CD4-positive, alpha-beta T cell (primary cell): ENCODE measurements at regions not wholly inside any gene's neighbourhood (a gene's known extent, or its start where the extent isn't known, plus 50 kb on each side); places are given as distances from the start of the nearest gene placed in this dataset.
"Not testable (repeated sequence)": the region's sequence is repeated elsewhere in the genome, so short reads cannot be mapped to it uniquely, and the experiment has no call there.

ENCODE experiments used
- ATAC-seq: fragments of 200-7000 bp; cut with Tn5 transposase; one replicate; pipeline ENCODE4 v1.10.0; 2022; ENCODE audit warnings: mild to moderate bottlenecking; ENCODE audit not compliant: poor library complexity
- CTCF ChIA-PET: fragments of 350-600 bp; sonication (Branson Sonifier 250); formaldehyde crosslinking; loops from one replicate; lab custom pipeline; 2021; ENCODE audit warnings: antibody characterized with exemption, inconsistent platforms; lab: Charles Lee
- POLR2A ChIA-PET: fragments of 350-600 bp; sonication (Branson Sonifier 250); formaldehyde crosslinking; loops from one replicate; lab custom pipeline; 2021; ENCODE audit warnings: antibody characterized with exemption, inconsistent platforms; lab: Charles Lee
- DNase-seq, 14 experiments: peaks; one replicate each; pipeline ENCODE4 v3.0.0-alpha.2; 2013 to 2020; ENCODE audit warnings: mixed read lengths in 2 of 14
- H3K27ac ChIP-seq, 2 donors: one replicate each; pipeline versions ENCODE4 v1.5.1 to v1.7.0; 2013; ENCODE audit warnings: low read length in 2 of 2, low read depth in 1 of 2, mild to moderate bottlenecking in 1 of 2
- H3K27me3 ChIP-seq, 2 experiments: 1 replicate in 1 of 2; 2 replicates in 1 of 2; pipeline versions ENCODE4 v1.6.1 to v1.7.0; 2013; ENCODE audit warnings: low read length in 2 of 2, control low read depth in 1 of 2, mild to moderate bottlenecking in 1 of 2, moderate library complexity in 1 of 2; ENCODE audit not compliant: insufficient read depth in 2 of 2, control insufficient read depth in 1 of 2
- H3K36me3 ChIP-seq: one replicate; pipeline ENCODE4 v1.6.1; 2013; ENCODE audit warnings: low read length, control low read depth; ENCODE audit not compliant: insufficient read depth
- H3K4me1 ChIP-seq: one replicate; pipeline ENCODE4 v1.6.1; 2013; ENCODE audit warnings: low read length, control low read depth; ENCODE audit not compliant: insufficient read depth
- H3K4me3 ChIP-seq: one replicate; pipeline ENCODE4 v1.5.1; 2013; ENCODE audit warnings: mild to moderate bottlenecking, low read length, moderate library complexity
- H3K9me3 ChIP-seq, 2 experiments: 1 replicate in 1 of 2; 2 replicates in 1 of 2; pipeline versions ENCODE4 v1.6.1 to v1.7.0; 2013; ENCODE audit warnings: low read length in 2 of 2, mild to moderate bottlenecking in 2 of 2, control low read depth in 1 of 2, moderate library complexity in 1 of 2; ENCODE audit not compliant: control insufficient read depth in 1 of 2, insufficient read depth in 1 of 2
- H3K27ac Mint-ChIP-seq: one replicate; pipeline ENCODE4 v1.8.0; 2020; ENCODE audit warnings: mixed read lengths
- H3K27me3 Mint-ChIP-seq: one replicate; pipeline ENCODE4 v1.8.0; 2021; ENCODE audit warnings: mixed read lengths
- H3K36me3 Mint-ChIP-seq: one replicate; pipeline ENCODE4 v1.8.0; 2021; ENCODE audit warnings: low read depth, mixed read lengths
- H3K4me1 Mint-ChIP-seq: one replicate; pipeline ENCODE4 v1.8.0; 2021; ENCODE audit warnings: low read depth, mixed read lengths
- H3K4me3 Mint-ChIP-seq: one replicate; pipeline ENCODE4 v1.8.0; 2020; ENCODE audit warnings: mild to moderate bottlenecking, mixed read lengths
- H3K9me3 Mint-ChIP-seq: one replicate; pipeline ENCODE4 v1.8.0; 2020; ENCODE audit warnings: mixed read lengths
- CTCF ChIP-seq: fragments of 200-600 bp; IDR thresholded peaks from one replicate; pipeline ENCODE4 v1.8.0; 2022; ENCODE audit warnings: antibody characterized with exemption, mild to moderate bottlenecking
- intact Hi-C, 2 experiments: fragments of 100-400 bp; cut with DNase I in 1 of 2; cut with micrococcal nuclease in 1 of 2; formaldehyde crosslinking; loops; one replicate each; pipeline versions ENCODE4 v1.15.1 to v1.9.0; 2023 to 2025; cut with DNase I, micrococcal nuclease

GRCh38 chr15:81923561-81924350, 122.1 kb downstream of the MEX3B start:
- H3K9me3 Mint-ChIP-seq, result no peaks in the 10 kb centered on the region
- CTCF ChIA-PET, result no interaction called here
- H3K4me3 Mint-ChIP-seq, result no peak overlapping the region
- H3K27ac Mint-ChIP-seq, result no peak overlapping the region
- no peak overlapping the region for H3K4me3 ChIP-seq
- POLR2A ChIA-PET, result no interaction called here
- no peak for ATAC-seq
- H3K9me3 ChIP-seq, result peaks cover 5 to 20% of the 10 kb centered on the region in 2 experiments
- H3K27me3 ChIP-seq, result no peaks in the 10 kb centered on the region
- peaks cover 4% of the 10 kb centered on the region for H3K27me3 Mint-ChIP-seq
- peaks cover 13% of the 10 kb centered on the region for H3K36me3 Mint-ChIP-seq
- no peak overlapping the region for H3K27ac ChIP-seq
- TF ChIP-seq CTCF, result no peak
- H3K36me3 ChIP-seq, result no peaks in the 10 kb centered on the region
- intact Hi-C loops, result no loop called here
- no peaks in the 10 kb centered on the region for H3K4me1 ChIP-seq
- no peaks in the 10 kb centered on the region for H3K4me1 Mint-ChIP-seq
- no peak for DNase-seq

GRCh38 chr15:81922143-81922542, 123.7 kb downstream of the MEX3B start:
- no peak for TF ChIP-seq CTCF
- H3K4me3 Mint-ChIP-seq, result no peak overlapping the region
- Histone ChIP-seq H3K27ac (no peak overlapping the region), H3K4me3 (no peak overlapping the region), H3K9me3 (peaks cover 11 to 23% of the 10 kb centered on the region in 2 experiments), H3K4me1 (no peaks in the 10 kb centered on the region), H3K27me3 (no peaks in the 10 kb centered on the region), H3K36me3 (no peaks in the 10 kb centered on the region)
- POLR2A ChIA-PET, result no interaction called here
- peaks cover 7% of the 10 kb centered on the region for H3K27me3 Mint-ChIP-seq
- peaks cover 4% of the 10 kb centered on the region for H3K9me3 Mint-ChIP-seq
- no peaks in the 10 kb centered on the region for H3K4me1 Mint-ChIP-seq
- DNase-seq, result no peak
- no peak for ATAC-seq
- CTCF ChIA-PET, result interaction anchor here (0.9 kb wide), 1 partner anchor 9 kb away, joined by 3 read pairs; no protein-coding TSS in a partner anchor
- intact Hi-C loops, result no loop called here
- peaks cover 20% of the 10 kb centered on the region for H3K36me3 Mint-ChIP-seq
- no peak overlapping the region for H3K27ac Mint-ChIP-seq

GRCh38 chr15:81921163-81921562, 124.7 kb downstream of the MEX3B start:
- H3K4me3 Mint-ChIP-seq, result no peak overlapping the region
- POLR2A ChIA-PET, result no interaction called here
- H3K36me3 Mint-ChIP-seq, result peaks cover 20% of the 10 kb centered on the region
- Histone ChIP-seq H3K27me3 (no peaks in the 10 kb centered on the region), H3K36me3 (no peaks in the 10 kb centered on the region), H3K9me3 (peaks cover 11 to 23% of the 10 kb centered on the region in 2 experiments), H3K27ac (no peak overlapping the region), H3K4me1 (no peaks in the 10 kb centered on the region), H3K4me3 (no peak overlapping the region)
- intact Hi-C loops, result no loop called here
- peaks cover 7% of the 10 kb centered on the region for H3K27me3 Mint-ChIP-seq
- CTCF ChIA-PET, result no interaction called here
- H3K4me1 Mint-ChIP-seq, result no peaks in the 10 kb centered on the region
- ATAC-seq (no peak), DNase-seq (no peak)
- no peak overlapping the region for H3K27ac Mint-ChIP-seq
- peaks cover 4% of the 10 kb centered on the region for H3K9me3 Mint-ChIP-seq
- TF ChIP-seq CTCF, result no peak

GRCh38 chr15:81918767-81919166, 127.1 kb downstream of the MEX3B start:
- DNase-seq, H3K36me3 ChIP-seq, H3K4me3 ChIP-seq, H3K27ac ChIP-seq, H3K27me3 Mint-ChIP-seq, H3K27ac Mint-ChIP-seq, CTCF ChIA-PET, intact Hi-C loops, H3K4me3 Mint-ChIP-seq, H3K4me1 ChIP-seq, H3K4me1 Mint-ChIP-seq, POLR2A ChIA-PET, H3K27me3 ChIP-seq, ATAC-seq, H3K9me3 Mint-ChIP-seq: not testable (repeated sequence)
- peaks cover 11 to 23% of the 10 kb centered on the region in 2 experiments for H3K9me3 ChIP-seq
- H3K36me3 Mint-ChIP-seq, result peaks cover 20% of the 10 kb centered on the region
